ENCODE measurements at regions not wholly inside any gene's neighbourhood (a gene's known extent, or its start where the extent isn't known, plus 50 kb on each side); places are given as distances from the start of the nearest gene placed in this dataset.
"Not testable (repeated sequence)": the region's sequence is repeated elsewhere in the genome, so short reads cannot be mapped to it uniquely, and the experiment has no call there.

- DNase-seq = not testable (repeated sequence)
These were observed 84.5 kb upstream of the SIRPG start for GRCh38 chr20:1742049-1742434.

- no peak for DNase-seq
These were observed 83.9 kb upstream of the SIRPG start for GRCh38 chr20:1741309-1742048.

GRCh38 chr20:1737134-1737533 is 79.6 kb upstream of the SIRPG start:
- DNase-seq = no peak

GRCh38 chr20:1735417-1736089 is 78.0 kb upstream of the SIRPG start:
- no peak for DNase-seq

GRCh38 chr20:1734269-1734858 is 76.8 kb upstream of the SIRPG start:
- no peak for DNase-seq

GRCh38 chr20:1731828-1732375 is 74.3 kb upstream of the SIRPG start:
- DNase-seq = not testable (repeated sequence)

GRCh38 chr20:1730981-1731711 is 73.6 kb upstream of the SIRPG start:
- not testable (repeated sequence) for DNase-seq

GRCh38 chr20:1727303-1727702 is 69.7 kb upstream of the SIRPG start:
- not testable (repeated sequence) for DNase-seq

- DNase-seq = no peak
These were observed 67.3 kb upstream of the SIRPG start for GRCh38 chr20:1724901-1725300.

GRCh38 chr20:1722513-1723050 is 65.0 kb upstream of the SIRPG start:
- no peak for DNase-seq

- DNase-seq = no peak
These were observed 64.3 kb upstream of the SIRPG start for GRCh38 chr20:1721687-1722512.

GRCh38 chr20:1720845-1721475 is 63.4 kb upstream of the SIRPG start:
- DNase-seq = no peak

- no peak for DNase-seq
These were observed 62.6 kb upstream of the SIRPG start for GRCh38 chr20:1720226-1720625.

GRCh38 chr20:1718604-1719384 is 61.2 kb upstream of the SIRPG start:
- no peak for DNase-seq

- no peak for DNase-seq
These were observed 55.4 kb upstream of the SIRPG start for GRCh38 chr20:1712634-1713624.

GRCh38 chr20:1711826-1712601 is 54.4 kb upstream of the SIRPG start:
- no peak for DNase-seq

GRCh38 chr20:1711266-1711665 is 53.7 kb upstream of the SIRPG start:
- no peak for DNase-seq

- DNase-seq = no peak
These were observed 52.9 kb upstream of the SIRPG start for GRCh38 chr20:1710484-1710883.

All from DMS153 (cell line).